ENCODE measurements at regions not wholly inside any gene's neighbourhood (a gene's known extent, or its start where the extent isn't known, plus 50 kb on each side); places are given as distances from the start of the nearest gene placed in this dataset.

- TF ChIP-seq MAX (IDR thresholded peaks at IDR 0.05; ENCODE audit: low read depth, low read length), result no peak
- no peak for TF ChIP-seq MYC (IDR thresholded peaks at IDR 0.05; ENCODE audit: low read depth, low read length)
- no peak for TF ChIP-seq CTCF (IDR thresholded peaks at IDR 0.05; ENCODE audit: low read depth, low read length)
- H3K4me3 ChIP-seq (ENCODE audit: low read depth, low read length), result no peak overlapping the region
- no peak for DNase-seq (ENCODE audit: low read depth)
These were observed 268.6 kb downstream of the HAPSTR1 start for GRCh38 chr16:9360075-9360474.

- H3K4me3 ChIP-seq (ENCODE audit: low read depth, low read length), result no peak overlapping the region
- TF ChIP-seq MAX (IDR thresholded peaks at IDR 0.05; ENCODE audit: low read depth, low read length), result no peak
- no peak for TF ChIP-seq MYC (IDR thresholded peaks at IDR 0.05; ENCODE audit: low read depth, low read length)
- TF ChIP-seq CTCF (IDR thresholded peaks at IDR 0.05; ENCODE audit: low read depth, low read length), result no peak
- no peak for TF ChIP-seq POLR2A (IDR thresholded peaks at IDR 0.05; ENCODE audit: extremely low read depth, insufficient read length)
- no peak for DNase-seq (ENCODE audit: low read depth)
These were observed 270.6 kb downstream of the HAPSTR1 start for GRCh38 chr16:9362050-9362449.

GRCh38 chr16:9362604-9363003 lies 271.2 kb downstream of the HAPSTR1 start:
- DNase-seq (ENCODE audit: low read depth), result no peak
- H3K4me3 ChIP-seq (ENCODE audit: low read depth, low read length), result no peak overlapping the region
- TF ChIP-seq MYC (IDR thresholded peaks at IDR 0.05; ENCODE audit: low read depth, low read length) (no peak), POLR2A (IDR thresholded peaks at IDR 0.05; ENCODE audit: extremely low read depth, insufficient read length) (no peak), CTCF (IDR thresholded peaks at IDR 0.05; ENCODE audit: low read depth, low read length) (no peak), MAX (IDR thresholded peaks at IDR 0.05; ENCODE audit: low read depth, low read length) (no peak)

- DNase-seq (ENCODE audit: low read depth), result no peak
- no peak for TF ChIP-seq MAX (IDR thresholded peaks at IDR 0.05; ENCODE audit: low read depth, low read length)
- no peak for TF ChIP-seq POLR2A (IDR thresholded peaks at IDR 0.05; ENCODE audit: extremely low read depth, insufficient read length)
- no peak for TF ChIP-seq CTCF (IDR thresholded peaks at IDR 0.05; ENCODE audit: low read depth, low read length)
- no peak for TF ChIP-seq MYC (IDR thresholded peaks at IDR 0.05; ENCODE audit: low read depth, low read length)
- no peak overlapping the region for H3K4me3 ChIP-seq (ENCODE audit: low read depth, low read length)
These were observed 272.1 kb downstream of the HAPSTR1 start for GRCh38 chr16:9363520-9363919.

GRCh38 chr16:9364721-9365369 lies 273.4 kb downstream of the HAPSTR1 start:
- no peak overlapping the region for H3K4me3 ChIP-seq (ENCODE audit: low read depth, low read length)
- TF ChIP-seq MYC (IDR thresholded peaks at IDR 0.05; ENCODE audit: low read depth, low read length) (no peak), MAX (IDR thresholded peaks at IDR 0.05; ENCODE audit: low read depth, low read length) (no peak), POLR2A (IDR thresholded peaks at IDR 0.05; ENCODE audit: extremely low read depth, insufficient read length) (no peak), CTCF (IDR thresholded peaks at IDR 0.05; ENCODE audit: low read depth, low read length) (no peak)
- DNase-seq (ENCODE audit: low read depth), result no peak

Measured in NB4 (cell line).